Suprapubic skin (tissue), 4 donors: ENCODE measurements at regions not wholly inside any gene's neighbourhood (a gene's known extent, or its start where the extent isn't known, plus 50 kb on each side); places are given as distances from the start of the nearest gene placed in this dataset.

ENCODE experiments used
- EP300 ChIP-seq: sonication (generic); formaldehyde crosslinking; IDR thresholded peaks from one replicate; pipeline ENCODE4 v1.6.1; 2017; ENCODE audit warnings: antibody characterized with exemption
- POLR2A ChIP-seq, 2 donors: fragments of 450-650 bp; IDR thresholded peaks; one replicate each; pipeline ENCODE4 v1.6.1; 2017; ENCODE audit warnings: antibody characterized with exemption in 2 of 2, mild to moderate bottlenecking in 2 of 2, moderate library complexity in 2 of 2
- POLR2AphosphoS5 ChIP-seq, 3 donors: sonication (generic); formaldehyde crosslinking; IDR thresholded peaks; one replicate each; pipeline ENCODE4 v1.6.1; 2017; ENCODE audit warnings: antibody characterized with exemption in 3 of 3
- TF ChIP-seq, protein P1 (sequence below), 2 donors: fragments of 200-600 bp in 1 of 2; fragments of 450-650 bp in 1 of 2; sonication (generic) in 1 of 2; IDR thresholded peaks; one replicate each; pipeline ENCODE4 v1.5.1; 2016 to 2019; ENCODE audit warnings: antibody characterized with exemption in 2 of 2, mild to moderate bottlenecking in 1 of 2, moderate library complexity in 1 of 2

DNA sequence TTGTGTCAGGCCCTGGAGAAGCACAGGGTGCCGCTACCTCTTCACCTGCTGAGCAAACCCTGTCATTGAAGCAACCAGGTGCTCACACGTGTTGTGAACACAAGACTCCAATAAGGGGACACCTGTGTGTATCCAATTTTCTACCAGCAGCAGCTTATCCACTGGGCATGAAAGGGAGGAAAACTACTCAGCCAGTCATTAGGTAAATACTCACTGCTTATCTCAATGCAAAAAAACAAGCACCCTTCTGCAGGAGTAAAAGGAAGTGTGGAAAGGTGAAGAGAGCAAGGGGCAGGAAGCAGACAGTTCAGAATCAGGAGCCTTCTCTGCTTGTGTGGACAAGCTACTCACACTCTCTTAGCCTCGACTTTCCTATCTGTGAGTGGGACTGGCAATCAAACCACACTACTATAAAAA, 148.9 kb downstream of the ETS2 start:
- TF ChIP-seq POLR2A (IDR thresholded peaks at IDR 0.05): no peak
- TF ChIP-seq POLR2AphosphoS5 (IDR thresholded peaks at IDR 0.05): no peak
- TF ChIP-seq, protein P1, sequence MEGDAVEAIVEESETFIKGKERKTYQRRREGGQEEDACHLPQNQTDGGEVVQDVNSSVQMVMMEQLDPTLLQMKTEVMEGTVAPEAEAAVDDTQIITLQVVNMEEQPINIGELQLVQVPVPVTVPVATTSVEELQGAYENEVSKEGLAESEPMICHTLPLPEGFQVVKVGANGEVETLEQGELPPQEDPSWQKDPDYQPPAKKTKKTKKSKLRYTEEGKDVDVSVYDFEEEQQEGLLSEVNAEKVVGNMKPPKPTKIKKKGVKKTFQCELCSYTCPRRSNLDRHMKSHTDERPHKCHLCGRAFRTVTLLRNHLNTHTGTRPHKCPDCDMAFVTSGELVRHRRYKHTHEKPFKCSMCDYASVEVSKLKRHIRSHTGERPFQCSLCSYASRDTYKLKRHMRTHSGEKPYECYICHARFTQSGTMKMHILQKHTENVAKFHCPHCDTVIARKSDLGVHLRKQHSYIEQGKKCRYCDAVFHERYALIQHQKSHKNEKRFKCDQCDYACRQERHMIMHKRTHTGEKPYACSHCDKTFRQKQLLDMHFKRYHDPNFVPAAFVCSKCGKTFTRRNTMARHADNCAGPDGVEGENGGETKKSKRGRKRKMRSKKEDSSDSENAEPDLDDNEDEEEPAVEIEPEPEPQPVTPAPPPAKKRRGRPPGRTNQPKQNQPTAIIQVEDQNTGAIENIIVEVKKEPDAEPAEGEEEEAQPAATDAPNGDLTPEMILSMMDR (IDR thresholded peaks at IDR 0.05): no peak
- no peak for TF ChIP-seq EP300
